GM18505 (cell line): ENCODE measurements at regions not wholly inside any gene's neighbourhood (a gene's known extent, or its start where the extent isn't known, plus 50 kb on each side); places are given as distances from the start of the nearest gene placed in this dataset.
A peak's percentile ranks its signal among the peaks of the same experiment; 100 is the strongest.

ENCODE experiments used
- ATAC-seq: cut with Tn5 transposase; IDR thresholded peaks from one replicate; pipeline ENCODE4 v1.9.1; 2021; ENCODE audit not compliant: unreplicated experiment
- POLR2A ChIP-seq: IDR thresholded peaks from 4 replicates; pipeline ENCODE4 v1.6.1; 2011; ENCODE audit warnings: borderline replicate concordance; ENCODE audit not compliant: insufficient read depth, insufficient read length; ENCODE audit errors: extremely low read depth

- no peak for TF ChIP-seq POLR2A
- peak; percentile 75 for ATAC-seq
Measured at GRCh38 chr16:72246423-72246822, 74.5 kb upstream of the PMFBP1 start.

DNA sequence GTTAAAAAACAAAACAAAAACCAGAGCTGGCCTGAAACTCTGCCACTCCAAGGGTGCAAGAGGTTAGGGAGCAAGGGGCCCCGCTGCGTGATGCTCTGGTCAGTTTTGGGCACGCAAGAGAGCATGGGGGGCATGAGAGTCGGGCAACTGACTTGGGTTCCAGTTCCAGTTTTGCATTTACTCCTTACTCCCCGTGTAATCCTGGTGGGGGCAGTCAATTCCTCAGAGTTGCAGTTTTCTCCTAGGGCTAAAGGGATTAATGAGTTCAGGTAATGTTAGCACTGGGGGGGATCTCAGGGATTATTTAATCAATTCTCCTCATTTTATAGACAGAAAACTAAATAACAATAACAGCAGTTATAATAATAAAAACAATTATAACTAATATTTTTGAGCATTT, 72.9 kb upstream of the PMFBP1 start:
- no peak for ATAC-seq
- no peak for TF ChIP-seq POLR2A

DNA sequence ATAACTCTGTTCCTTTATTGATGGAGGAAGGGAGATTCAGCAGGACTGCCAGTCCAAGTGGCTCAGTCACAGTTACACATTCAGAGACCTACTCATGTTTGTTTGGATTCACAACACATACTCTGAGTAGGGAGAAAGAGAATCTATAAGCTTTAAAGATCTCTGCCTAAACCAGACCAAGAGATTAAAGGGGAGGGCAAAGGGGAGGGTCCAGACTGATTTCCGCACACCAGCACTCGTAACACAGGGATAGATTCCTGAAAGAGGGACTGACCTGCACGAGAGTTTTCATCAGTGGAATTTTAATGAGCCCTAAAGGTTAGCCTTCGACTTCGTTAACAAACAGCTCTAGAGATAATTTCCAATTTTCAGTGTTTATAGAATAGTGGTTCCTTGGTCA, 71.7 kb upstream of the PMFBP1 start:
- no peak for ATAC-seq
- no peak for TF ChIP-seq POLR2A

DNA sequence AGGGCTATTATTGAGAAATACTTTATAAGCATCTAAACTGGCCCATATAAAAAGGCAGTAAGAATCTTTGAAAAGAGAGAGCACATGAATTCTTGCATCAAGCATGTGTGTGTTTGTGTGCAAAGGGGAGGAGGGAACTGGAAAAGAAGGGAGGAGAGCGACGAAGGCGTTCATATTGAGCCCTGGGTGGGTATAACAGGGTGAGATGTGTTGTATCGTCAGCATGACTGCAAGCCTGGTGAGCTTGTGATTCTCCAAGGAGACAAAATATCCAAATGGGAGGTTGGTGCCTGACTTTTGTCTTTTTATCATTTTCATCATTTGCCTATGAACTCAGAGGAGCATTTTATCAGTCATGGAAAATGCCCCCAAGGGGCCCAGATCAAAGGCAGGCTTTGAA, 70.8 kb upstream of the PMFBP1 start:
- ATAC-seq: no peak
- TF ChIP-seq POLR2A: no peak

- ATAC-seq: peak; percentile 71
- TF ChIP-seq POLR2A: no peak
Measured at GRCh38 chr16:72241930-72242329, 70.0 kb upstream of the PMFBP1 start.

DNA sequence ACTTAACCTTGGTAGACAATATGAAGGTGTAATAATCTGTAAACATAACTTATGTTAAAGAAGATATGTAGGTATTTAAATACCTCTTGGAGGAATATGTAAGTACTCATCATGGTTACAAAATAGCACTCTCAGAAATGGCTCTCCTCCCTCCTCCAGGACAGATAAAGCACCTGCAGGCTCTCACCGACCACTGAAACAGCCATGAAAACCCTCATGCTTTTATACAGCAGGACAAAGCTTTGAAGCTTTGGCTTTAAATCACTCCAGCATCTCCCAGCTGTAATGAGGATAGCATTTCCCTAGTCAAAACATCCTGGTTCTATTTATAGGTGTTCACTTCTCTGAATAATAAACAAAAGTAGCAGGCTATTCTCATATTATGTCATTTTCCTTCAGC, 69.1 kb upstream of the PMFBP1 start:
- ATAC-seq: no peak
- TF ChIP-seq POLR2A: no peak

DNA sequence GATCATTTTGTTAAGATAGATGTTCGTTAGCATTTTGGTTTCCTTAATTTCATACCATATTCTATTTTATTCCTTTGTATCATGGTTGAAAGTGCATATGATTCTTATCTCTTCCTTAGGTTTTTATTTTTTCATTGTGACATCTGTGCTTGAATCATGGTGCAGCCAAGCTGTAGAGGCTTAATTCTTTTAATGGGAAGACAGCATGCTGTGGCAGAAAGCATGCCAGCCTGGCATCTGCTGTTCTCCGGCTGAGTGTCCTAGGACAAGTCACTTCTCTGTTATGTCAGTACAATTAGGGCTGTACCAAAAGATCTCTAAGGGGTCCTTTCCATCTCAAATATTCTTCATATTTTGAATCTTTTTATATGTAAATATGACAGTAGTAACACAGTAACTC, 68.5 kb upstream of the PMFBP1 start:
- no peak for ATAC-seq
- no peak for TF ChIP-seq POLR2A

DNA sequence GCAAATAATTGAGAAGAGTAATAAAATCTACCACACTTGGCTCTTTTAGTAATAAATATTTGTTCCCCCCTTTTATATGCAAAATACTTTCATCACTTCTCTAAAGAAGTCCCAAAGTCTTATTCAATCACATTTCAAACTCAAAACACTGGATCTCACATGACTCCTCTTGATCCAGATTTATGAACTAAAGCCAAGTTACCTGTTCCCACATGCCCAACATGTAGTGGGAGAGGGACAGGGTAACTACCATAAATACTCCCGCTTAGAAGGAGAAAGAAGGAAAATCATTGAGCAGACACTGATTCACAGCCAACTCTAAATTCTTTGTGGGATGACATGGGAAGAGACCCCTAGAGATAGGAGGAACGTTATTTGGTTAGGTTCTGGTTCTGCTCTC, 64.9 kb upstream of the PMFBP1 start:
- no peak for ATAC-seq
- TF ChIP-seq POLR2A: no peak

DNA sequence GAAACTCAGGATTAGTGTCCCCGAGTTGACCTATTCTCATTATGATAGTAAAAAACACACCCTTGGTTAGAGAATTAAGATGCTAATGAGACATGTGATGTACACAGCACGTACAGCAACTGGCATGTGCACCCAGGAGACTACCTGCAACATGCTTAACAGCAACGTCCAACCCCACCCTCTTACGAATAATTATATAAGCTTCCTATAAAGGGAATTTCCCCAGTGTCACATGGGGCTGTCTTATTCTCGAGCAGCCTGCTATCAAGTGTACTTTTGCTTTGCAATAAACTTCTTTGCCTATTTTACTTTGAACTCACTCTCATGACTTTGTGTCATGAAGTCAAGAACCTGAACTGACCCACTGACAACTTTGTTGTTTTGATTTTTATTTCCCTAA, 62.4 kb upstream of the PMFBP1 start:
- no peak for TF ChIP-seq POLR2A
- no peak for ATAC-seq

DNA sequence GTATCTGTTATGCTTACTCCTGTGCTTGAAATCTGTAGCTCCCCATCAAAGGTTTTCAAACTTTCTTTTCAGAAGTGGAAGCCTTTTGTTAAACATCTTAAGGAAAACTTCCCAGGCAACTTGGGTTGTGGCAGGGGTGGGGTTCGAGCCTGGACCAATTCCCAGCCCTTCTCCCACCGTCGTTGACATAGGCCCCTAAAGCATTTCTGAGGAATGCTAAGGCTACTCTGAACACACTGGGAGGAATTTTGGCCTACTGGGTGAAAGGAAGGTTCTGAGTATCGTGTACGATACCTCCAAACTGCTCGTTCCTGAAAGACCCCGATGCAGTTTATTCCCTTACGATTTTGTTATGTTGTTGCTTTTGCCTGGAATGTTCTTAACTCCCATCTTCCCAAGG, 56.1 kb upstream of the PMFBP1 start:
- ATAC-seq: no peak
- no peak for TF ChIP-seq POLR2A

GRCh38 chr16:72226136-72226535, 54.2 kb upstream of the PMFBP1 start:
- no peak for TF ChIP-seq POLR2A
- no peak for ATAC-seq

DNA sequence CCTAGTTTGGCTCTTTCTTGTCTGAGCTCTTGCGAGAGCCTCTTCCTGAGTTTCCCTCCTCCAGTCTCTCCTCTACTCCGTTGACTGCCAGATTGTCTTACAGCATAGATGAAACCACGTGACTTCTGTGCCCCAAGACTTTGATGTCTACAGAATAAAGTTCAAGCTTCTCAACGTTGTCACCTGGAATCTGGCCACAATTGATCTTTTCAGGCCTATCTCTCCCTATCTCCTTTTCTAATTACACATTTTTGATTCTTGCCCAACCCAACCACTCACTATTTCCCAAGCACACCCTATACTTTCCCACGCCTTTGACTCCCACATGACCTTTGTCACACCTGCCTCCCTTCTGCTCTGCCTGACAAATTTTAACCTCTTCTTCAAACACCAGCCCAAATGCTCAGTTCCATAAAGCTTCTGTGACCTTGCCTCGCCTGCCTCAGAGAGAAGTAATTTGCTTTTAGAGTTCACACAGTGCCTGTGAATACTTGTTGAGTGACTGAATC, 52.4 kb upstream of the PMFBP1 start:
- no peak for TF ChIP-seq POLR2A
- ATAC-seq: no peak

DNA sequence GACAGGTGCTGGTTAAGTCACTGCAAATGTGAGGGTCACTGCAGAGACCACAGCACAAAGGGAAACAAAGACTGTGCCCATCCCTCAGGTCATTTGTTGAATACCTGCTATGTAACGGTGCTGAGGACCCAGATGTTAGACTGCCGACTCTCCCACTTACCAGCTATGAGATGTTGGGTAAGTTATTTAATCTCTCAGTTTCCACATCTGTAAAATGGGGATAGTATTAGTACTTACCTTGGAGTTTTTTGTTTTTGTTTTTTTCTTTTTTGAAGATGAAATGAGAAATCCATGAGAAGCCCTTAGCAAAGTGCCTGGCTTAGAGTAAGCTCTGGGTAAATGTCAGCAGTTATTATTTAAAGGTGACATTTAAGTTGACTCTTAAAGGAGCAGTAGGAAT, 50.5 kb upstream of the PMFBP1 start:
- ATAC-seq: no peak
- no peak for TF ChIP-seq POLR2A
